PC-3 (cell line): ENCODE measurements at regions not wholly inside any gene's neighbourhood (a gene's known extent, or its start where the extent isn't known, plus 50 kb on each side); places are given as distances from the start of the nearest gene placed in this dataset.
"Not testable (repeated sequence)": the region's sequence is repeated elsewhere in the genome, so short reads cannot be mapped to it uniquely, and the experiment has no call there.

Source experiments
- ATAC-seq: fragments of 200-7000 bp; cut with Tn5 transposase; 2 replicates; pipeline ENCODE4 v1.9.1; 2020; ENCODE audit warnings: mild to moderate bottlenecking, moderate library complexity
- BruUV-seq: library from RNA; stranded (reverse); fragments of 400-500 nt; replicated peaks from 2 replicates; lab custom pipeline; 2021; lab: Mats Ljungman, UMichigan
- CTCF ChIA-PET: fragments of 300-600 bp; sonication (Branson Sonifier 250); formaldehyde crosslinking; loops from one replicate; lab custom pipeline; 2022; ENCODE audit warnings: antibody characterized with exemption; lab: Charles Lee
- POLR2A ChIA-PET: fragments of 300-600 bp; sonication (Branson Sonifier 250); formaldehyde crosslinking; loops from one replicate; lab custom pipeline; 2022; ENCODE audit warnings: antibody characterized with exemption; ENCODE audit not compliant: unreplicated experiment; lab: Charles Lee
- DNase-seq: peaks from one replicate; pipeline ENCODE4 v3.0.0-alpha.2; 2015
- H2AFZ ChIP-seq: fragments of 300-600 bp; sonication (generic); 2 replicates; pipeline ENCODE4 v1.6.0; 2016; ENCODE audit warnings: antibody characterized with exemption, low read length
- H3F3A ChIP-seq: fragments of 300-600 bp; sonication (generic); one replicate; pipeline ENCODE4 v1.6.0; 2017; ENCODE audit warnings: antibody characterized with exemption, low read length, control low read depth, mild to moderate bottlenecking; ENCODE audit not compliant: unreplicated experiment
- H3K27ac ChIP-seq: fragments of 300-600 bp; sonication (generic); 2 replicates; pipeline ENCODE4 v1.5.1; 2016; ENCODE audit warnings: mild to moderate bottlenecking, low read length
- H3K27me3 ChIP-seq: fragments of 300-600 bp; sonication (generic); 2 replicates; pipeline ENCODE4 v1.6.1; 2016; ENCODE audit warnings: low read length, mixed read lengths
- H3K36me3 ChIP-seq: fragments of 300-600 bp; sonication (generic); 2 replicates; pipeline ENCODE4 v1.6.1; 2016; ENCODE audit warnings: low read depth, mixed run types, low read length, mixed read lengths
- H3K4me1 ChIP-seq: fragments of 300-600 bp; sonication (generic); 2 replicates; pipeline ENCODE4 v1.5.1; 2016; ENCODE audit warnings: low read length; ENCODE audit not compliant: insufficient read depth
- H3K4me2 ChIP-seq: fragments of 300-600 bp; sonication (generic); 2 replicates; pipeline ENCODE4 v1.6.0; 2016; ENCODE audit warnings: low read length
- H3K4me3 ChIP-seq: fragments of 300-600 bp; sonication (generic); 2 replicates; pipeline ENCODE4 v1.5.1; 2016; ENCODE audit warnings: mild to moderate bottlenecking, low read length, mixed read lengths
- H3K79me2 ChIP-seq: fragments of 300-600 bp; sonication (generic); 2 replicates; pipeline ENCODE4 v1.6.1; 2017; ENCODE audit warnings: low read length, mixed read lengths
- H3K9ac ChIP-seq: fragments of 300-600 bp; sonication (generic); 2 replicates; pipeline ENCODE4 v1.6.0; 2016; ENCODE audit warnings: mild to moderate bottlenecking, low read length
- H3K9me2 ChIP-seq: fragments of 300-600 bp; sonication (generic); replicated peaks from 2 replicates; pipeline ENCODE4 v1.6.1; 2016; ENCODE audit warnings: mixed run types, low read length, mixed read lengths
- H3K9me3 ChIP-seq: fragments of 300-600 bp; sonication (generic); 2 replicates; pipeline ENCODE4 v1.6.1; 2016; ENCODE audit warnings: low read length, mixed read lengths
- H4K20me1 ChIP-seq: fragments of 300-600 bp; sonication (generic); 2 replicates; pipeline ENCODE4 v1.6.1; 2016; ENCODE audit warnings: low read length, mixed read lengths
- EZH2 ChIP-seq: fragments of 300-600 bp; sonication (generic); IDR thresholded peaks from one replicate; pipeline ENCODE4 v1.6.1; 2017; ENCODE audit warnings: antibody characterized with exemption, mild to moderate bottlenecking, low read length; ENCODE audit not compliant: unreplicated experiment
- EZH2phosphoT487 ChIP-seq: fragments of 300-600 bp; sonication (generic); IDR thresholded peaks from 2 replicates; pipeline ENCODE4 v1.6.1; 2018; ENCODE audit warnings: mild to moderate bottlenecking, antibody characterized with exemption, low read length, borderline replicate concordance
- intact Hi-C: fragments of 100-400 bp; cut with micrococcal nuclease; formaldehyde crosslinking; loops from 2 replicates; pipeline ENCODE4 v1.9.0; 2023
- TF ChIP-seq, protein P1 (sequence below): fragments of 300-600 bp; sonication (generic); conservative IDR thresholded peaks from 2 replicates; pipeline ENCODE4 v1.5.1; 2017; ENCODE audit warnings: antibody characterized with exemption, low read depth, mild to moderate bottlenecking, low read length

DNA sequence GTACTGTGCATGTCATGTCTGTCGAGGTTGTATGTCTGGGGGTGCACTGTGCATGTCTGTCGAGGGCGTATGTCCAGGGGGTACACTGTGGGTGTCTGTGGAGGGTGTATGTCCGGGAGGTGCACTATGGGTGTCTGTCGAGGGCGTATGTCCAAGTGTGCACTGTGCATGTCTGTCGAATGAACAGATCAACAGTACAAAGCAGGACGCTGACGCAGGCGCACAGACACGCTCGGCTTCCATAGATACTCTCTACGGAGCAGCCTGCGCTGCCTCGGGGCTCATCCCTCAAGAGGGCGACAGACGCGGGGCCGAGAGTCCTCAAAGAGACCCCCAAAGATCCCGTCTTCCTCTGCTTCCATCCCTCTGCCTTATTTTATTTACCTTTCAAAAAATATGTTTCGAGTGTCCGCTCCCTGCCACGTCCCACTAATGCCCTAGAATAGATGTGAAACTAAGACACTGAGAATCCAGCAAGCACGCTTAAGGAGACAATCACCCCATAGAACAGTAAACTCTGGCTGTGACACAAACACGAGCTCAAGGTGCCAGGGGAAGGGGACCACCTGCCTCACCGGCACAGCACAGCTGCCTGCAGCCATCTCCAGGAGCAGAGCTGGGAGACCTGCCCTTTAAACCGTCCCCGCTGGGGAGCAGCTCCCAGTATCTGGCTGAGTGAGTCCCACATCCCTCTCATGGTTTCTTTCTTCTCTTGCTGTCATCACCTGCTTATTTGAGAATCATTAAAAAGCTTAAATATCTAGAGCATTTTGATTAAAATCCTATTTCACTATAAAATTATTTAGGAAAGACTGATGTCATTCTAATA lies 250.5 kb upstream of the MYT1L start:
- Histone ChIP-seq H3K4me1 (no peaks in the 10 kb centered on the region), H3K36me3 (no peaks in the 10 kb centered on the region), H4K20me1 (no peaks in the 10 kb centered on the region), H3F3A (no peaks in the 10 kb centered on the region), H3K9me3 (no peaks in the 10 kb centered on the region), H3K27ac (no peak overlapping the region), H3K4me3 (no peak overlapping the region), H3K4me2 (no peak overlapping the region), H2AFZ (no peak overlapping the region), H3K79me2 (no peaks in the 10 kb centered on the region), H3K9me2 (no peaks in the 10 kb centered on the region), H3K27me3 (peaks cover 34% of the 10 kb centered on the region), H3K9ac (no peak overlapping the region)
- ChIA-PET CTCF (no interaction called here), POLR2A (no interaction called here)
- no TSS peak for BruUV-seq
- TF ChIP-seq EZH2phosphoT487 (no peak), EZH2 (no peak)
- TF ChIP-seq, protein P1, sequence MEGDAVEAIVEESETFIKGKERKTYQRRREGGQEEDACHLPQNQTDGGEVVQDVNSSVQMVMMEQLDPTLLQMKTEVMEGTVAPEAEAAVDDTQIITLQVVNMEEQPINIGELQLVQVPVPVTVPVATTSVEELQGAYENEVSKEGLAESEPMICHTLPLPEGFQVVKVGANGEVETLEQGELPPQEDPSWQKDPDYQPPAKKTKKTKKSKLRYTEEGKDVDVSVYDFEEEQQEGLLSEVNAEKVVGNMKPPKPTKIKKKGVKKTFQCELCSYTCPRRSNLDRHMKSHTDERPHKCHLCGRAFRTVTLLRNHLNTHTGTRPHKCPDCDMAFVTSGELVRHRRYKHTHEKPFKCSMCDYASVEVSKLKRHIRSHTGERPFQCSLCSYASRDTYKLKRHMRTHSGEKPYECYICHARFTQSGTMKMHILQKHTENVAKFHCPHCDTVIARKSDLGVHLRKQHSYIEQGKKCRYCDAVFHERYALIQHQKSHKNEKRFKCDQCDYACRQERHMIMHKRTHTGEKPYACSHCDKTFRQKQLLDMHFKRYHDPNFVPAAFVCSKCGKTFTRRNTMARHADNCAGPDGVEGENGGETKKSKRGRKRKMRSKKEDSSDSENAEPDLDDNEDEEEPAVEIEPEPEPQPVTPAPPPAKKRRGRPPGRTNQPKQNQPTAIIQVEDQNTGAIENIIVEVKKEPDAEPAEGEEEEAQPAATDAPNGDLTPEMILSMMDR = no peak
- DNase-seq (no peak), ATAC-seq (no peak)
- intact Hi-C loops = no loop called here

DNA sequence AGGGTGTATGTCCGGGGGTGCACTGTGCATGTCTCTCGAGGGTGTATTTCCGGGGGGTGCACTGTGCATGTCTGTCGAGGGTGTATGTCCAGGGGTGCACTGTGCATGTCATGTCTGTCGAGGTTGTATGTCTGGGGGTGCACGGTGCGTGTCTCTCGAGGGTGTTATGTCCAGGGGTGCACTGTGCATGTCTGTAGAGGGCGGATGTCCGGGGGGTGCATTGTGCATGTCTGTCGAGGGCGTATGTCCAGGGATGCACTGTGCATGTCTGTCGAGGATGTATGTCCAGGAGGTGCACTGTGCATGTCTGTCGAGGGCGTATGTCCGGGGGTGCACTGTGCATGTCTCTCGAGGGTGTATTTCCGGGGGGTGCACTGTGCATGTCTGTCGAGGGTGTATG lies 249.8 kb upstream of the MYT1L start:
- H3K9me3 ChIP-seq, H4K20me1 ChIP-seq, intact Hi-C loops, H3K4me3 ChIP-seq, H3K27ac ChIP-seq, POLR2A ChIA-PET, H3K36me3 ChIP-seq, H3K4me1 ChIP-seq, BruUV-seq, CTCF ChIA-PET, H3K9me2 ChIP-seq, H3K79me2 ChIP-seq, ATAC-seq, H3K9ac ChIP-seq, H2AFZ ChIP-seq, H3F3A ChIP-seq, DNase-seq, H3K4me2 ChIP-seq: not testable (repeated sequence)
- peaks cover 34% of the 10 kb centered on the region for H3K27me3 ChIP-seq

DNA sequence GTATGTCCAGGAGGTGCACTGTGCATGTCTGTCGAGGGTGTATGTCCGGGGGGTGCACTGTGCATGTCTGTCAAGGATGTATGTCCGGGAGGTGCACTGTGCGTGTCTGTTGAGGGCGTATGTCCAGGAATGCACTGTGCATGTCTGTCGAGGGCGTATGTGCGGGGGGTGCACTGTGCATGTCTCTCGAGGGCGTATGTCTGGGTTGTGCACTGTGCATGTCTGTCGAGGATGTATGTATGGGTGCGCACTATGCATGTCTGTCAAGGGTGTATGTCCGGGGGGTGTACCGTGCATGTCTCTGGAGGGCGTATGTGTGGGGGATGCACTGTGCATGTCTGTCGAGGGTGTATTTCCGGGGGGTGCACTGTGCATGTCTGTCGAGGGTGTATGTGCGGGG lies 249.3 kb upstream of the MYT1L start:
- H3K9me2 ChIP-seq = no peaks in the 10 kb centered on the region
- no peak overlapping the region for H2AFZ ChIP-seq
- H3K27me3 ChIP-seq = peaks cover 34% of the 10 kb centered on the region
- DNase-seq = no peak
- H3K79me2 ChIP-seq = no peaks in the 10 kb centered on the region
- CTCF ChIA-PET = no interaction called here
- intact Hi-C loops = no loop called here
- H3F3A ChIP-seq = no peaks in the 10 kb centered on the region
- H3K36me3 ChIP-seq = no peaks in the 10 kb centered on the region
- no peaks in the 10 kb centered on the region for H4K20me1 ChIP-seq
- no peak for ATAC-seq
- no peak overlapping the region for H3K4me2 ChIP-seq
- H3K4me1 ChIP-seq = no peaks in the 10 kb centered on the region
- no TSS peak for BruUV-seq
- no peak overlapping the region for H3K9ac ChIP-seq
- POLR2A ChIA-PET = no interaction called here
- no peak overlapping the region for H3K27ac ChIP-seq
- no peaks in the 10 kb centered on the region for H3K9me3 ChIP-seq
- TF ChIP-seq, protein P1 = no peak
- no peak for TF ChIP-seq EZH2
- no peak for TF ChIP-seq EZH2phosphoT487
- H3K4me3 ChIP-seq = no peak overlapping the region
